Suppressor macrophage treated with lipopolysaccharide for 4 hours (primary cell): ENCODE measurements at regions not wholly inside any gene's neighbourhood (a gene's known extent, or its start where the extent isn't known, plus 50 kb on each side); places are given as distances from the start of the nearest gene placed in this dataset.

Experiments used
- DNase-seq: peaks from one replicate; pipeline ENCODE4 v3.0.0-alpha.2; 2020

GRCh38 chr10:10873289-10873688, 144.4 kb upstream of the CELF2 start:
- no peak for DNase-seq

- no peak for DNase-seq
Measured at GRCh38 chr10:10873915-10874314, 143.8 kb upstream of the CELF2 start.

DNA sequence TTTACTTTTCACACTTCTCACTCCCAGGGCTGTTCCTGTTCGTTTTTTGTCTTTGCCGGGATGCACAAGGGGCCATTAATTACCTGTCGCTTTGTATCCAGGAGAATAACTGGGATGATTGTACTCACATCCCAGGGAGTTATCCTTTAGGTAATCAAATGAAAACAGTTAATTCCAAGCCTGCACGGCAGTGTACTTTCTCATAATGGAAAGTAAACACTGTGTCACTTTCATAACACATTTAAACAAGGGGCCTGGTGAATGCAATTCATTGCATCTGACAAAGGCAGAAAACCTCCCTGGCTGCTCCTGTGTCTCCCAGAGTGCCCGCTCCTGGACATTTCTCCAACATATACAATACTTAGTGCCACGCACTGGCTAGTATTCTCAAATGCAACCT, 138.7 kb upstream of the CELF2 start:
- DNase-seq: no peak

- DNase-seq: no peak
Measured at GRCh38 chr10:10881117-10881813, 136.4 kb upstream of the CELF2 start.

DNA sequence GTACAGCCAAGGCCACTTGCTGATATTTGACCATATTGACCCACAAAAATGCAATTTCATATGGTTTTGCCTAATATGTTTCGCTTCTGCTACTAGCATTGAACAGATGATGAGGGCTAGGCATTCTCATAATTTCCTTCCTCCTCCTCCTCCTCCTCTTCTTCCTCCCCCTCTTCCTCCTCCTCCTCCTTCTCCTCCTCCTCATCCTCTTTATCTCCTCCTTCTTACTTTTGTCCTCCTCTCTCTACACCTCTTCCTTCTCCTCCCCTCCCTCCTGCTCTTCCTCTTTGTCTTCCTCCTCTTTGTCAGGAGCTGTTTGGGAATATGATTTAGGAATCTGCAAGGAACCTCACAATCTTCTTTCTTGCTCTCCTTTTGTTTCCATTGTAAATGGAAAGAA, 133.9 kb upstream of the CELF2 start:
- no peak for DNase-seq

DNA sequence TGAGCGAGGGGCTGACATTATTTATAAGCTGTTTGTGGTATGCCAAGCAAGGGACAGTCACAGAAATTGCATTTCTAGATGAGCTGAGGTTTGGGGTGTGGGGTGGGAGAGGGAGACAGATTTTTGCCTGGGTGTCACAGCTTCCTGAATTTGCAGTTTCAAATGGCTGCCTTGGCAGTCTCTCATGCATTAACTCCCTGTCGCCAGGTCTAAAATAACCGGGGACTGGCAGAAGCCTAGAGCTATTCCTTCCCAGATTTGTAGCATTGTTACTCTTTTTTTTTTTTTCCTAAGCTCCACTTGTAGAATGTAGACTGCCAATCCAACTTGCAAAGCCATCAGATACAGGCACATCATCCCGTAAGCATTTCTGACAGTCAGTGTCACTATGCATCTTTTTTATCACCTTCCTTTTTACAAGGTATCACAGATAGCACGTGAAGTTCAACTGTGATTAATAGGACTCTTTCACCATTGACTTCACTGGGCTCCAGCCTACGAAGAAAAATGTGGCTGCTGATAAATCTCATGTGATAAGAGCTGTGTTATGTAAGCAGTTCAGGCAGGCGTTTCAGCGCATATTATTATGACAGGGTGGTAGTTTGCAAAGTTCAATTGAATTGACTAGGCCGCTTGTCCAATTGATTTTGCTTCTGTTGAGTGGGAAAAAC, 130.7 kb upstream of the CELF2 start:
- no peak for DNase-seq

DNA sequence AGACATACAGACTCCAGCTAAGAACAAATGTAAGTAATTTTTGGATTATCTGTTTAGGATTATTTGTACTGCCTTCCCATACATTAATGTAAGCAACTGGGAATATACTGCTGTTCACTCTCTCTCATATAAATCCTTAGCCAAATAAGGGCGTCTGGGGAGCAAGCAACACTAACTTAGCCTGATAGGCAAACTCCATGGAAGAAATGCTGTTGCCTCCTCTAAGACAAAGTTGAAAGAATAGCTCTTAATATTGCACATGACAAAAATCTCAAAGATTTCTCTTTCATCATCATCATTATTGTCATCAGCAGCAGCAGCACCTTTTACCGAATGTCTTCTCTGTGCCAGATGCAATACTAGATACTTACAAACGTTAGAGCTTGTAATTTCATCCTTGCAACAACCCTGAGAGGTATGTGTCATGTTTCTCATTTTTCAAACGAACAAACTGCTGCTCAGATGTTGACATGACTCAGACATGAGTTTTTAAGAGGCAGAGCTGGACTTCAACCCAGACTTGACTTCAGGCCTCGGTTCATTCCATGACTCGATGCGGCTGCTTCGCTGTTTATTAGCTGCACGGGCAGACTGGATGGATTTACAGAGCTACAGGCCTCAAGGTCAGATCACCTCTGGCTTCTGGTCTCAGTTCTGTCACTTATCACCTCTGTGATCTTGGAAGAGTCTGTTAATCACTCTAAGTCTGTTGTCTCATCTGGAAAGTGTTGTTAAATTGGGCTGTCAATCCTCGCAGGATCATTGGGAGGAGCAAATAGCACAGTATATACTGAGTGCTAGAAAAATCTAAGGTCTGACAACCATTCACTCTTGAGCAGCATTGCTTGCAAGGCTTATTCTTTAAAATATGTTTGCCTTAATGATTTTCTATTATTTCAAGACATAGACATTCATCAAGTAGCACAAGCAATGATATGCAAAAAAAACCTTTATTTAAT, 126.3 kb upstream of the CELF2 start:
- DNase-seq: no peak

- no peak for DNase-seq
Measured at GRCh38 chr10:10892290-10892875, 125.3 kb upstream of the CELF2 start.

- DNase-seq: no peak
Measured at GRCh38 chr10:10897400-10897799, 120.3 kb upstream of the CELF2 start.

GRCh38 chr10:10901906-10902305, 115.8 kb upstream of the CELF2 start:
- no peak for DNase-seq

DNA sequence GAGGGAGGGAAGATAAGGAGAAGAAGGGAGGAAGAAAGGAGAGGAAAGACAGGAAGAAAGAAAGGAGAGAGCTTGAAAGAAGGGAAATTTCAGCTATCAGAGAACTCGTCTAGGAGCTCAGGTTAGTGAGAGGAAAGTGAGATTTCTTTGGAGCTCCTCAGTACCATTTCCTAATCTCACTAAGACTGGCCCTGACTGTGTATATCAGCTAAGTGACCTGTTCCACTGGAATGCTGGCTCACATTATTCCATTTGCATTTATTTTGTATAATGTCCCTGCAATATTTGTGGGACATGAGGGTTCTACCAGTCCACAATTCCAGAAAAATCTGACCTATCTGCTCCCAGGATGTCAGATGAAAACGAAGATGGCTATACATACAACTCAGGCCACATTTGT, 114.7 kb upstream of the CELF2 start:
- DNase-seq: no peak

- no peak for DNase-seq
Measured at GRCh38 chr10:10903620-10904019, 114.1 kb upstream of the CELF2 start.

GRCh38 chr10:10910634-10911033, 107.0 kb upstream of the CELF2 start:
- DNase-seq: no peak

DNA sequence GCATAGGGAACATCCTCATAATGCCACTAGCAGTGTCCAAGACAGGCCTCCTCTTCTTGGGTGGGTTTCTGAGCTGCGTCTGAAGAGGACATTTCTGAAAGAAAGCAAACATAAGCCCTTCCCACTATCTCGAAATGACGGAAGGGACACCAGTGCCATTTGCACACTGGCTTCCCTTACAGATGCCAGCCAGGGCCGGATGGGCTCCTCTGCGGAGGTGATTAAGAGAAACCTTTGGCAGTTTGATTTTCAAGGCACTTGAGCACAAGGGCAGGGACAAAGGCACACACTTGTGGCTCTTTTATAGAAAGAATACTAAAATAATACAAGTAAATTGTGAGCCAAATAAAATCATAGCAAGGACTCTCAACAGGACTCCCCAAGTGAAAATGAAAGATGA, 106.6 kb upstream of the CELF2 start:
- no peak for DNase-seq

DNA sequence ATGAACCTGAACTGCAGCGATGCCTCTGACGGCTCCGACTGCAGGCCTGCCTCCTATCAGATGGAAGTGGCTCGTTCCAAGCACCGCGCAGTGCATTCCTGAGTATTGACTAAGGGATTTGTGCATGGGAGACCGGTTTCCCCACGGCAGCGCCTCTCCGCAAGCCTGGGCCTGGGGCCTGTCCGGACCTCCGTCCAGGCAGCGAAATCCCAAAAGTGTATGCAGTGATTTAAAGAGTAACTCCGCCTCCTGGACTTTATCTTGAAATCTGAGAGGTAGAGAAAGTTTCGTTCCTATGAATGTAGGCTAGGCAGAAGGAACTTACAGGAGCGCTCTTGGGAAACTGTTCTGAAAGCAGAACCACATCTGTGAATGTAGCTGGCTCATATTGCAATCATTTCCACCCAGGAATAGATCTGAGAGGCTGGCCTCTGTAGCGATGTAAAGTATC, 106.2 kb upstream of the CELF2 start:
- DNase-seq: peak; percentile 37

DNA sequence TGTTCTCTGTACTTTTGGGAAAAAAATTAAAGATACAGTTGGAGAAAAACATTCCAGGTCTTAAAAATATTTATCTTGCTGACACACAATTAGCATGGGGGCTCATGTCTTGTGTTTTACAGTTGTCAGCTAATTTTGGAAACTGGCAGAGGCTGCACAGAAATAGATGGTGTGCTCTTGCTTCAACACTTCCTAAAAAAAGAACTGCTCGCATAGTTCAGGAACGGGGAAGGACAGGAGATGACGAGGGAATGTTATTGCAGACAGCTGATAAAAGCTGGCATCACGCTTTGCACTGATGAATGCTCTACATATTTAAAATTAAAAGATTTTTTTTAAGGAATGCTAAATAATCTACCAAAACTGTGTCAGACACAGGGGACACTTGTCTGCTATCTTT, 103.5 kb upstream of the CELF2 start:
- DNase-seq: peak; percentile 10

DNA sequence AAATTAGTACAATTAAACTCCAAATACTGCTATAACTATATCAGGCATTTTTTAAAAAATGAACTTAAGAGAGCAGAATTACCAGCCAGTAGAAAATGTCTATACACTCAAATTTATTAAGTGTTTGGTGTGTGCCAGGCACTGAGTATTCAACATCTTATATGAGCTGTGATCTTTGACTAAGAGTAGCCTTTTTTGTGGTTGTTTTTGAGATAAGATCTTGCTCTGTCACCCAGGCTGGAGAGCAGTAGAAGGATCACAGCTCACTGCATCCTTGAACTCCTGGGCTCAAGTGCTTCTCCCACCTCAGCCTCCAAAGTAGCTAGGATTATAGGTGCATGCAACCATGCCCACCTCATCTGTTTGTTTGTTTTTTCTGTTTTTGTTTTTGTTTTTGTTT, 102.5 kb upstream of the CELF2 start:
- DNase-seq: no peak

DNA sequence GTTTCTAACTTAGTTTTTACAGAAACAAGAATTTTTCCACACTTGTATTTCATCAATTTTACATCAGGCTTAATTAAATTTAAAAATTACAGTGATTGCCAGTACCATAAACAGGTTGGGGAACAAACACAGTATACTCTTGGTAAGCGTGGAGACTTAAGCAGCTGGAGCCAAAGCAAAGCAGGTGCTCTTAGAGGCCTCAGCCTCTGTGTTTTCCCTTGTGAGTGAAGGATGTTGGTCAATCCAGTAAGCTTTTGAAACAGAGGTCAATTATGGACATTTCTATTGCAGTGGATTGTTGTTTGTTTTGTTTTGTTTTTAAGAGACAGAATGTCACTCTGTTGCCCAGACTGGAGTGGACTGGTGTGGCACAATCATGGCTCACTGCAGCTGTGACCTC, 100.6 kb upstream of the CELF2 start:
- no peak for DNase-seq

DNA sequence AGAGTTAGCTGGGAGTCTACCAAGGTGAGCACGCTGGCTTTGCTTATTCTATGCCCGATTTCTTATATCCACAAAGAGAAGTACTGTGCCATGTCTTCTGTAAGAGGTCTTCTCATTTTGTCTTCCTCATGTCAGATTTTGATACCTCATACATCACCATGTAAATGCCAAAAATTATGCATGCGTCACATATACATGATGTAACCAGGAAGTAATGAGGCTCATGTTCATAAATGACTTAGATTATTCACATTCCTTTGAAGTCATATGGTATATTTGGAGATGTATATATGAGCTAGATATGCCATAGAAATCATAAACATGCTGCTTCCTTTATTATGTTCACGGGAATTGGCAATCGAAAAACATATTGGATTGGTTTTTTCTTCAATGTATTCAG, 97.7 kb upstream of the CELF2 start:
- no peak for DNase-seq

GRCh38 chr10:10921826-10922461, 95.7 kb upstream of the CELF2 start:
- no peak for DNase-seq

- no peak for DNase-seq
Measured at GRCh38 chr10:10923029-10923651, 94.5 kb upstream of the CELF2 start.

DNA sequence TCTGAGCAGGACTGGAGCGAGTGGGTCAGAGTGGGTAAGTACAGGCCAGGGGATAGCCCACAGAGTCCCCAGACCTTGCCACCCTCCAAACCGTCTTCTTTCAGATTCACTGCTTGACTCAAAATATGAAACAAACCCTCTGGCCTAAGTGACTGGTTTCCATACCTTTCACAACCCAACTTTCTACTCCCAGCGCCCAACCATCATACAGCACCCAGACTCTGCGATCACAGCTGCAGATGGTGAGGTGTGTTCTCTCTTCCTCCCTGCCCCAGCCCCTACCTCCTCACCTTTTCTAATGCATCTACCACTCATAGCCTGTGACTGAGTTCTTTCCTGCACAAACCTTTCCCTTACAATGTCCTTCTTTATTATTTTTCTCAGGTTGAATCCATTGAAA, 92.0 kb upstream of the CELF2 start:
- DNase-seq: no peak
